Caco-2 (cell line): ENCODE measurements at regions not wholly inside any gene's neighbourhood (a gene's known extent, or its start where the extent isn't known, plus 50 kb on each side); places are given as distances from the start of the nearest gene placed in this dataset.

ENCODE experiments used
- BruUV-seq: library from RNA; stranded (reverse); fragments of 400-500 nt; replicated peaks from 2 replicates; lab custom pipeline; 2021; lab: Mats Ljungman, UMichigan
- CTCF ChIA-PET: fragments of 300-600 bp; sonication (Branson Sonifier 250); formaldehyde crosslinking; loops from one replicate; lab custom pipeline; 2022; ENCODE audit warnings: antibody characterized with exemption; lab: Charles Lee
- POLR2A ChIA-PET: fragments of 300-600 bp; sonication (Branson Sonifier 250); formaldehyde crosslinking; loops from one replicate; lab custom pipeline; 2022; ENCODE audit warnings: antibody characterized with exemption; lab: Charles Lee
- DNase-seq, 2 experiments: peaks; one replicate each; pipeline versions ENCODE4 v3.0.0 to v3.0.0-alpha.2; 2020 to 2022
- H3K27me3 ChIP-seq: replicated peaks from 2 replicates; pipeline ENCODE4 v1.6.0; 2011; ENCODE audit warnings: low read length; ENCODE audit not compliant: control insufficient read depth, insufficient read depth
- H3K36me3 ChIP-seq: 2 replicates; pipeline ENCODE4 v1.5.1; 2011; ENCODE audit warnings: low read length; ENCODE audit not compliant: control insufficient read depth, insufficient read depth
- H3K4me1 ChIP-seq: fragments of 250-450 bp; sonication (Bioruptor Pico); 2 replicates; pipeline ENCODE4 v1.5.1; 2020; ENCODE audit warnings: mild to moderate bottlenecking
- H3K4me3 ChIP-seq: 2 replicates; pipeline ENCODE4 v1.5.1; 2011; ENCODE audit warnings: low read depth, mild to moderate bottlenecking, control low read depth, low read length
- H3K9me3 ChIP-seq: fragments of 250-450 bp; sonication (Bioruptor Pico); 2 replicates; pipeline ENCODE4 v1.5.1; 2020; ENCODE audit warnings: mild to moderate bottlenecking, moderate library complexity
- H3K27ac Mint-ChIP-seq: one replicate; pipeline ENCODE4 v1.8.0; 2022; ENCODE audit warnings: mixed read lengths; ENCODE audit not compliant: unreplicated experiment
- H3K27me3 Mint-ChIP-seq: one replicate; pipeline ENCODE4 v1.8.0; 2022; ENCODE audit warnings: mixed read lengths; ENCODE audit not compliant: insufficient read depth, unreplicated experiment
- H3K36me3 Mint-ChIP-seq: one replicate; pipeline ENCODE4 v1.8.0; 2022; ENCODE audit warnings: mild to moderate bottlenecking, mixed read lengths; ENCODE audit not compliant: insufficient read depth, unreplicated experiment
- H3K4me1 Mint-ChIP-seq: one replicate; pipeline ENCODE4 v1.8.0; 2022; ENCODE audit warnings: low read depth, mixed read lengths; ENCODE audit not compliant: unreplicated experiment
- H3K4me3 Mint-ChIP-seq: one replicate; pipeline ENCODE4 v1.8.0; 2022; ENCODE audit warnings: mild to moderate bottlenecking, moderate library complexity, mixed read lengths; ENCODE audit not compliant: unreplicated experiment
- H3K9me3 Mint-ChIP-seq: one replicate; pipeline ENCODE4 v1.8.0; 2022; ENCODE audit warnings: mixed read lengths; ENCODE audit not compliant: unreplicated experiment
- intact Hi-C: fragments of 100-400 bp; cut with micrococcal nuclease; formaldehyde crosslinking; loops from one replicate; pipeline ENCODE4 v1.10.0; 2022; ENCODE audit not compliant: unreplicated experiment
- TF ChIP-seq, protein P1 (sequence below), 2 experiments: fragments of 200-600 bp in 1 of 2; IDR thresholded peaks; 1 replicate in 1 of 2; 2 replicates in 1 of 2; pipeline versions ENCODE4 v1.5.1 to v1.8.0; 2011 to 2022; ENCODE audit warnings: antibody characterized with exemption in 1 of 2, control low read depth in 1 of 2, inconsistent platforms in 1 of 2, low read depth in 1 of 2, low read length in 1 of 2, mild to moderate bottlenecking in 1 of 2, moderate library complexity in 1 of 2; ENCODE audit not compliant: insufficient read depth in 1 of 2, severe bottlenecking in 1 of 2, unreplicated experiment in 1 of 2

DNA sequence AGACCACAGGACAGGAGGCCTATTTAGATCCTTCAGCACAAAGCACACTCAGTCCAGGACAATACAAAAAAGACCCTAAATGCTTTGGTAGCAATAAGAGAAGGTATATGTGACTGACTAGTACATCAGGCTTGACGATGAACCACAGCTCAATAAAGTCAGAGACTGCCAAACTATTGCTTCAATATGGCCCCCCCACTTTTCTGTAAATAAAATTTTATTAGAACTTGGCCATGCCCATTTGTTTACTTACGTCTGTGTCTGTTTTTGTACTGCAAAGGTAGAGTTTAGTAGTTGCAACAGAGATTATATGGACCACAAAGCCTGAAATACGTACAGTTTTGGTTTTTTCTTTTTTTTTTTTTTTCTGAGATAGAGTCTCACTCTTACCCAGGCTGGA is 136.7 kb downstream of the IRS2 start:
- TF ChIP-seq, protein P1, sequence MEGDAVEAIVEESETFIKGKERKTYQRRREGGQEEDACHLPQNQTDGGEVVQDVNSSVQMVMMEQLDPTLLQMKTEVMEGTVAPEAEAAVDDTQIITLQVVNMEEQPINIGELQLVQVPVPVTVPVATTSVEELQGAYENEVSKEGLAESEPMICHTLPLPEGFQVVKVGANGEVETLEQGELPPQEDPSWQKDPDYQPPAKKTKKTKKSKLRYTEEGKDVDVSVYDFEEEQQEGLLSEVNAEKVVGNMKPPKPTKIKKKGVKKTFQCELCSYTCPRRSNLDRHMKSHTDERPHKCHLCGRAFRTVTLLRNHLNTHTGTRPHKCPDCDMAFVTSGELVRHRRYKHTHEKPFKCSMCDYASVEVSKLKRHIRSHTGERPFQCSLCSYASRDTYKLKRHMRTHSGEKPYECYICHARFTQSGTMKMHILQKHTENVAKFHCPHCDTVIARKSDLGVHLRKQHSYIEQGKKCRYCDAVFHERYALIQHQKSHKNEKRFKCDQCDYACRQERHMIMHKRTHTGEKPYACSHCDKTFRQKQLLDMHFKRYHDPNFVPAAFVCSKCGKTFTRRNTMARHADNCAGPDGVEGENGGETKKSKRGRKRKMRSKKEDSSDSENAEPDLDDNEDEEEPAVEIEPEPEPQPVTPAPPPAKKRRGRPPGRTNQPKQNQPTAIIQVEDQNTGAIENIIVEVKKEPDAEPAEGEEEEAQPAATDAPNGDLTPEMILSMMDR (IDR thresholded peaks at IDR 0.05; ENCODE audit: insufficient read depth in 1 of 2, low read depth in 1 of 2, low read length in 1 of 2, severe bottlenecking in 1 of 2, unreplicated experiment in 1 of 2): no peak
- Histone ChIP-seq H3K4me3 (no peak overlapping the region), H3K27me3 (no peaks in the 10 kb centered on the region), H3K9me3 (no peaks in the 10 kb centered on the region), H3K36me3 (no peaks in the 10 kb centered on the region), H3K4me1 (no peaks in the 10 kb centered on the region)
- BruUV-seq: no TSS peak
- Mint-ChIP-seq H3K36me3 (no peaks in the 10 kb centered on the region), H3K4me1 (no peaks in the 10 kb centered on the region), H3K27ac (no peak overlapping the region), H3K27me3 (peaks cover 7% of the 10 kb centered on the region), H3K4me3 (no peak overlapping the region), H3K9me3 (no peaks in the 10 kb centered on the region)
- POLR2A ChIA-PET: no interaction called here
- CTCF ChIA-PET: no interaction called here
- DNase-seq: no peak
- intact Hi-C loops: no loop called here

DNA sequence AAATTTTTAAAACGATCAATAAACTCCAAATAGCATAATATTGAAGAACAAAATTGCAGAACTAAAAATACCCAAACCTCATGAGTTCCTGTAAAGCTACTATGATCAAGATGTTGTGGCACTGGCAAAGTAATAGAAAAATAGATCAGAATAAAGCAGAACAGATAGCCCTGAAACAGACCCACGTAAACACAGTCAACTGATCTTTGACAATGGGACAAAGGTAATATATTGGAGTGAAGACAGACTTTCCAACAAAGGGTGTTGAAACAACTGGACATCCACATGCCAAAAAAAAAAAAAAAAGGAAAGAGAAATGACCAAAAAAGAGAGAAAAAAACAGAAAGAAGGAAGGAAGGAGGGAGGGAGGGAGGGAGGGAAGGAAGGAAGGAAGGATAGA is 138.7 kb downstream of the IRS2 start:
- Mint-ChIP-seq H3K27me3 (peaks cover 2% of the 10 kb centered on the region), H3K4me3 (no peak overlapping the region), H3K4me1 (no peaks in the 10 kb centered on the region), H3K27ac (no peak overlapping the region), H3K36me3 (no peaks in the 10 kb centered on the region), H3K9me3 (no peaks in the 10 kb centered on the region)
- intact Hi-C loops: no loop called here
- H3K9me3 ChIP-seq: no peaks in the 10 kb centered on the region
- no TSS peak for BruUV-seq
- ChIA-PET POLR2A (no interaction called here), CTCF (no interaction called here)
- H3K4me1 ChIP-seq: no peaks in the 10 kb centered on the region
- no peak for DNase-seq
- no peak overlapping the region for H3K4me3 ChIP-seq
- TF ChIP-seq, protein P1 (IDR thresholded peaks at IDR 0.05; ENCODE audit: insufficient read depth in 1 of 2, low read depth in 1 of 2, low read length in 1 of 2, severe bottlenecking in 1 of 2, unreplicated experiment in 1 of 2): no peak
- H3K36me3 ChIP-seq: no peaks in the 10 kb centered on the region
- H3K27me3 ChIP-seq: no peaks in the 10 kb centered on the region

DNA sequence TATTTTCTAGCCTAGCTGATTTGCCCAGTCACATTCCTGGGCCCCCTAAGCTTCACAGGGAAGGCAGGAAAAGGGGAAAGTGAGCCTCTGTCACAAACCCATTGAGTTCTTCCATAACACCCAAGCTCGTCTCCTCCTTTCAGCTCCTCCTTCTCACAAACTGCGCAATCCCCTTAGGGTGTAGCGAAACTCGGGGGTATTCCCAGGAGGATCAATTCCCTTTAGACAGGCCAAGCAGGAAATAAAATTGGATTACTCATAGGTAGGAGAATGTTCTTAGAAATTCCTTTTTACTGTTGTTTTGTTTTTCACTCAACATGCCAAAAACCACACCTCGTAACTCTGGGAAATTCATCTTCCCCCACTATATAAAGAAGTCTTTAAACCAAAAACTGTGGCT is 139.3 kb downstream of the IRS2 start:
- H3K27ac Mint-ChIP-seq: no peak overlapping the region
- no peaks in the 10 kb centered on the region for H3K9me3 ChIP-seq
- H3K4me3 Mint-ChIP-seq: no peak overlapping the region
- no peaks in the 10 kb centered on the region for H3K9me3 Mint-ChIP-seq
- H3K4me3 ChIP-seq: no peak overlapping the region
- no peaks in the 10 kb centered on the region for H3K4me1 Mint-ChIP-seq
- ChIA-PET CTCF (no interaction called here), POLR2A (no interaction called here)
- no peaks in the 10 kb centered on the region for H3K36me3 ChIP-seq
- TF ChIP-seq, protein P1 (IDR thresholded peaks at IDR 0.05; ENCODE audit: insufficient read depth in 1 of 2, low read depth in 1 of 2, low read length in 1 of 2, severe bottlenecking in 1 of 2, unreplicated experiment in 1 of 2): no peak
- no peak for DNase-seq
- H3K27me3 ChIP-seq: no peaks in the 10 kb centered on the region
- no peaks in the 10 kb centered on the region for H3K36me3 Mint-ChIP-seq
- no TSS peak for BruUV-seq
- H3K4me1 ChIP-seq: no peaks in the 10 kb centered on the region
- intact Hi-C loops: no loop called here
- H3K27me3 Mint-ChIP-seq: peaks cover 2% of the 10 kb centered on the region
